AG04450 (cell line): ENCODE measurements at regions not wholly inside any gene's neighbourhood (a gene's known extent, or its start where the extent isn't known, plus 50 kb on each side); places are given as distances from the start of the nearest gene placed in this dataset.

Experiments
- CTCF ChIA-PET: fragments of 300-600, 350-600 bp; formaldehyde crosslinking; extraction: SDS; loops from one replicate; lab custom pipeline; 2022; ENCODE audit warnings: antibody characterized with exemption, inconsistent platforms; lab: Charles Lee
- POLR2A ChIA-PET: fragments of 350-600 bp; formaldehyde crosslinking; extraction: SDS; loops from one replicate; lab custom pipeline; 2021; ENCODE audit warnings: antibody characterized with exemption, inconsistent platforms; lab: Yijun Ruan, JAX
- DNase-seq: peaks from one replicate; pipeline ENCODE4 v3.0.0-alpha.2; 2011; ENCODE audit warnings: low read depth, low spot score
- H3K27ac ChIP-seq: one replicate; pipeline ENCODE4 v1.5.1; 2012; ENCODE audit warnings: low read depth, low read length, control low read depth
- H3K27me3 ChIP-seq: one replicate; pipeline ENCODE4 v1.6.0; 2012; ENCODE audit warnings: low read length; ENCODE audit not compliant: control insufficient read depth, insufficient read depth
- H3K4me3 ChIP-seq: 2 replicates; pipeline ENCODE4 v1.5.1; 2011; ENCODE audit warnings: mild to moderate bottlenecking, low read depth, low read length, control low read depth
- H3K9me3 ChIP-seq: 2 replicates; pipeline ENCODE4 v1.5.1; 2012; ENCODE audit warnings: low read length; ENCODE audit not compliant: control insufficient read depth, insufficient read depth
- TF ChIP-seq, protein P1 (sequence below): IDR thresholded peaks from 2 replicates; pipeline ENCODE4 v1.5.1; 2011; ENCODE audit warnings: low read depth, low read length, control low read depth, inconsistent platforms

DNA sequence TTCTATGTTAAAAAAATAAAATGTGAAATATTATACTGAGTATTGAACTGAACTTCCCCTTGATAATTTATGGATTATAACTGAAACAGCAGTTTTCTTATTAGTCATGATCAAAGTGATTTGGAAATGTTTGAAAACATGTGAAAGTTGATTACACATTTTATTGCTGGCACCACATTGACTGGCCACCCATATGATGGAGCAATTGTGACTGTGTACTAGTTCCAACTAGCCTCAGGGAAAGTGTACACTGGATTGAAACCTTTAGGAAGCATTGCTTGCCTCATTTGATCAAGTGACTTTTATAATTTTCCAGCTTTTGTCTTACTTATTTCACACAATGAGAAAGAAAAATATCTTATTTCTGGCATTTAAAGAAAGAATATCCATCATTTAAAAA lies 128.0 kb upstream of the ADGRL2 start:
- TF ChIP-seq, protein P1, sequence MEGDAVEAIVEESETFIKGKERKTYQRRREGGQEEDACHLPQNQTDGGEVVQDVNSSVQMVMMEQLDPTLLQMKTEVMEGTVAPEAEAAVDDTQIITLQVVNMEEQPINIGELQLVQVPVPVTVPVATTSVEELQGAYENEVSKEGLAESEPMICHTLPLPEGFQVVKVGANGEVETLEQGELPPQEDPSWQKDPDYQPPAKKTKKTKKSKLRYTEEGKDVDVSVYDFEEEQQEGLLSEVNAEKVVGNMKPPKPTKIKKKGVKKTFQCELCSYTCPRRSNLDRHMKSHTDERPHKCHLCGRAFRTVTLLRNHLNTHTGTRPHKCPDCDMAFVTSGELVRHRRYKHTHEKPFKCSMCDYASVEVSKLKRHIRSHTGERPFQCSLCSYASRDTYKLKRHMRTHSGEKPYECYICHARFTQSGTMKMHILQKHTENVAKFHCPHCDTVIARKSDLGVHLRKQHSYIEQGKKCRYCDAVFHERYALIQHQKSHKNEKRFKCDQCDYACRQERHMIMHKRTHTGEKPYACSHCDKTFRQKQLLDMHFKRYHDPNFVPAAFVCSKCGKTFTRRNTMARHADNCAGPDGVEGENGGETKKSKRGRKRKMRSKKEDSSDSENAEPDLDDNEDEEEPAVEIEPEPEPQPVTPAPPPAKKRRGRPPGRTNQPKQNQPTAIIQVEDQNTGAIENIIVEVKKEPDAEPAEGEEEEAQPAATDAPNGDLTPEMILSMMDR: no peak
- Histone ChIP-seq H3K27ac (no peak overlapping the region), H3K4me3 (no peak overlapping the region), H3K27me3 (no peaks in the 10 kb centered on the region), H3K9me3 (no peaks in the 10 kb centered on the region)
- DNase-seq: no peak
- ChIA-PET CTCF (no interaction called here), POLR2A (no interaction called here)

DNA sequence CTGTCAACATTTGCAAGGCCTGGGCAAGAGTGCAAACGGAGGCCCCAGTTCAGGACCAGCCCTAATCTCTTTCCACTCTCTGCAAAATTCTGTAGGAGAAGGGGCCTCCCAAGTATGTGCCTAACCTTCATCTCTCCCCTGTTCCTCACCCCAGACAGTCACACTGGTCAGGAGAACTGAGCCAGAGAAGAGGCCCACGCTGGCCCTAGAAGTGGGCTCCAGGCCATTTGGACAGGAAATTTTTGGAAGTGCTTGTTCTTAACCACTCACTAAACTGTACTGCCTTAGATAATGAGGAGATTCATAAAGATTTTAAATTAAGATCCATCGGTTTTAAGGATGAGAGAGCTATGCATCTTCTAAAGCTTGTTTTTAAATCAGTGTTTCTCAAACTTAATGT lies 129.7 kb upstream of the ADGRL2 start:
- POLR2A ChIA-PET: no interaction called here
- Histone ChIP-seq H3K4me3 (no peak overlapping the region), H3K9me3 (no peaks in the 10 kb centered on the region), H3K27me3 (no peaks in the 10 kb centered on the region), H3K27ac (no peak overlapping the region)
- CTCF ChIA-PET: no interaction called here
- DNase-seq: no peak
- TF ChIP-seq, protein P1: no peak

DNA sequence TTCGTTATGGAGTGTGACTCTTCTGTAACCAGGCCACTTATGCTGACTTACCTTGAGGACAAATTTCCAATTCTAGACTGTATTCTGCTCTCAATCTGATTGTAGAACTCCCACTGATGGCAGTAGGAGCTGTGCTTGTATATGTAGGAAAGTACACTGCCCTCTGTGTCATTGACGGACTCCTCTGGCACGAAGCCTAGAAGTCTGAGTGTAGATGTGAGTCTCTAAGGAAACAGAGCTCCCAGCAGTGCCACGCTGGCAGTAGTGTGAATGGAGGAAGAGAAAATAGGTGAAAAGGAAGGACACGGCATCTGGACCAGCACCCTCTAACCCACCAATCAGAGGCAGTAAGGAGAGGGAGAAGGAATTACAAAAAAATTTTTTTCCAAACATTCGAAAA lies 130.4 kb upstream of the ADGRL2 start:
- Histone ChIP-seq H3K9me3 (no peaks in the 10 kb centered on the region), H3K27ac (peak overlapping the region; percentile 52), H3K4me3 (no peak overlapping the region), H3K27me3 (no peaks in the 10 kb centered on the region)
- ChIA-PET CTCF (no interaction called here), POLR2A (no interaction called here)
- DNase-seq: peak; percentile 87
- TF ChIP-seq, protein P1: no peak

DNA sequence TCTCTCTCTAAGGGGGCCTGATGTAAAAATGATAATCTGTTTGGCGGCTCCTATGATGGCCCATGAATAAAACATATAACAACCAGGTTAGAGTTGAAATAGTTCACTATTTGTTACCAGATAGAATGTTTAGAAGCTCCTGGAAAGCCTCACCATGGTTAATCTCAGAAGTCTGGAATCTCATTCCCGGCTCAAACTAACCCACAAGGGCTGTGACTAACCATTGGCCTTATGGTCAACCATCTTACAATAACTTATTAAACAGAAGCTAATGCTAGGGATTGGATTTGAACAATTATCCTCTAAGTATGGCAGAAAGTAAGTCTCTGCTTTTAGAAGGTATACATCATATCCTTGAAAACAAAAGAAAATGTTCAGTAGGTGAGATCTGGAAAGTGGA lies 134.1 kb upstream of the ADGRL2 start:
- Histone ChIP-seq H3K27ac (no peak overlapping the region), H3K4me3 (no peak overlapping the region), H3K27me3 (no peaks in the 10 kb centered on the region), H3K9me3 (no peaks in the 10 kb centered on the region)
- DNase-seq: no peak
- ChIA-PET POLR2A (no interaction called here), CTCF (no interaction called here)
- TF ChIP-seq, protein P1: no peak

DNA sequence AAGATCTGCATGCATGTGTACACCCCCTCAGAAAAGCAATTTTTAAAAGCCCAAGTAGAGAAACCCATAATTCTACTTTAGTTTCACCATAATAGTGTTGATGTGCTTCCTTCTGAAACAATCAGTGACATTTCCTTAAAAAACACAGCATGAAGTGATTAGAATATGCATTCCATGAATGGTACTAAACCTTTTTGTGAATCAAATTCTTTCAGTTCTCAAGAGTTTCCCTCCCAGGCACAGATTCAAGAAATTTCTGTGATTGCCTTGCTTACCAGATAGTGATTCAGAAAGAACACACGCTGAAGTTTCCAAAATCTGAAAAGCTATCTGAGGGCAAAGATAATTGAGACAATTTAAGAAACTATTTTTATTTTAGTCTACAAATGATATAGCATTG lies 136.4 kb upstream of the ADGRL2 start:
- H3K4me3 ChIP-seq: no peak overlapping the region
- DNase-seq: no peak
- H3K27me3 ChIP-seq: no peaks in the 10 kb centered on the region
- no peaks in the 10 kb centered on the region for H3K9me3 ChIP-seq
- CTCF ChIA-PET: no interaction called here
- H3K27ac ChIP-seq: no peak overlapping the region
- POLR2A ChIA-PET: no interaction called here
- TF ChIP-seq, protein P1: no peak
